GM19328 (cell line): ENCODE measurements at regions not wholly inside any gene's neighbourhood (a gene's known extent, or its start where the extent isn't known, plus 50 kb on each side); places are given as distances from the start of the nearest gene placed in this dataset.
A peak's percentile ranks its signal among the peaks of the same experiment; 100 is the strongest.
"Not testable (repeated sequence)": the region's sequence is repeated elsewhere in the genome, so short reads cannot be mapped to it uniquely, and the experiment has no call there.

Experiments
- ATAC-seq: cut with Tn5 transposase; IDR thresholded peaks from one replicate; pipeline ENCODE4 v1.9.1; 2021; ENCODE audit warnings: mild to moderate bottlenecking, moderate library complexity; ENCODE audit not compliant: unreplicated experiment

- not testable (repeated sequence) for ATAC-seq
Measured at GRCh38 chr9:64370344-64370743, 914.7 kb downstream of the FOXD4L5 start.

- not testable (repeated sequence) for ATAC-seq
Measured at GRCh38 chr9:64369644-64370043, 915.4 kb downstream of the FOXD4L5 start.

GRCh38 chr9:64369114-64369513 lies 915.9 kb downstream of the FOXD4L5 start:
- ATAC-seq, result peak; percentile 100

- ATAC-seq, result not testable (repeated sequence)
Measured at GRCh38 chr9:64368644-64368942, 916.4 kb downstream of the FOXD4L5 start.

GRCh38 chr9:64367826-64368643 lies 917.0 kb downstream of the FOXD4L5 start:
- not testable (repeated sequence) for ATAC-seq
